CD14-positive monocyte (primary cell): ENCODE measurements at regions not wholly inside any gene's neighbourhood (a gene's known extent, or its start where the extent isn't known, plus 50 kb on each side); places are given as distances from the start of the nearest gene placed in this dataset.

ENCODE experiments used
- DNase-seq, 3 donors: peaks; one replicate each; pipeline ENCODE4 v3.0.0-alpha.2; 2011 to 2022
- H2AFZ ChIP-seq: 2 replicates; pipeline ENCODE4 v1.6.0; 2012; ENCODE audit warnings: mild to moderate bottlenecking, low read depth, low read length, inconsistent platforms; ENCODE audit not compliant: insufficient read depth, poor library complexity, severe bottlenecking
- H3K27ac ChIP-seq, 2 donors: 1 replicate in 1 of 2; 2 replicates in 1 of 2; pipeline ENCODE4 v1.5.1; 2012 to 2013; ENCODE audit warnings: low read length in 2 of 2, control low read depth in 1 of 2, inconsistent platforms in 1 of 2, low read depth in 1 of 2, mild to moderate bottlenecking in 1 of 2
- H3K27me3 ChIP-seq, 2 donors: one replicate each; pipeline versions ENCODE4 v1.6.0 to v1.6.1; 2011 to 2013; ENCODE audit warnings: low read length in 2 of 2; ENCODE audit not compliant: control insufficient read depth in 2 of 2, insufficient read depth in 2 of 2
- H3K36me3 ChIP-seq, 2 donors: replicated peaks in 1 of 2; 1 replicate in 1 of 2; 2 replicates in 1 of 2; pipeline versions ENCODE4 v1.5.1 to v1.6.1; 2012 to 2013; ENCODE audit warnings: low read length in 2 of 2, control low read depth in 1 of 2, inconsistent platforms in 1 of 2, mild to moderate bottlenecking in 1 of 2; ENCODE audit not compliant: insufficient read depth in 2 of 2, control insufficient read depth in 1 of 2
- H3K4me1 ChIP-seq, 2 donors: 1 replicate in 1 of 2; 2 replicates in 1 of 2; pipeline versions ENCODE4 v1.5.1 to v1.6.1; 2012 to 2013; ENCODE audit warnings: low read length in 2 of 2, control low read depth in 1 of 2, inconsistent platforms in 1 of 2, mild to moderate bottlenecking in 1 of 2, moderate library complexity in 1 of 2; ENCODE audit not compliant: insufficient read depth in 2 of 2, control insufficient read depth in 1 of 2
- H3K4me2 ChIP-seq: replicated peaks from 2 replicates; pipeline ENCODE3; 2012; ENCODE audit warnings: low read length, moderate library complexity, mild to moderate bottlenecking; ENCODE audit not compliant: poor library complexity, severe bottlenecking; ENCODE audit errors: extremely low read depth
- H3K4me3 ChIP-seq, 3 experiments: fragments of 200-600 bp in 1 of 3; sonication (generic) in 1 of 3; replicated peaks in 1 of 3; 1 replicate in 2 of 3; 2 replicates in 1 of 3; pipeline ENCODE4 v1.5.1; 2011 to 2013; ENCODE audit warnings: low read length in 3 of 3, mild to moderate bottlenecking in 3 of 3, control low read depth in 2 of 3, low read depth in 2 of 3, inconsistent platforms in 1 of 3, moderate library complexity in 1 of 3
- H3K79me2 ChIP-seq: 2 replicates; pipeline ENCODE4 v1.6.0; 2012; ENCODE audit warnings: mild to moderate bottlenecking, control low read depth, inconsistent platforms, low read length, moderate library complexity; ENCODE audit not compliant: insufficient read depth
- H3K9ac ChIP-seq: 2 replicates; pipeline ENCODE4 v1.6.0; 2017; ENCODE audit warnings: low read length, mild to moderate bottlenecking; ENCODE audit not compliant: insufficient read depth, poor library complexity, severe bottlenecking
- H3K9me3 ChIP-seq, 2 donors: replicated peaks in 1 of 2; 1 replicate in 1 of 2; 2 replicates in 1 of 2; pipeline versions ENCODE4 v1.5.1 to v1.6.1; 2012 to 2013; ENCODE audit warnings: low read length in 2 of 2, control low read depth in 1 of 2; ENCODE audit not compliant: control insufficient read depth in 1 of 2, insufficient read depth in 1 of 2
- H4K20me1 ChIP-seq: 2 replicates; pipeline ENCODE4 v1.6.0; 2012; ENCODE audit warnings: mild to moderate bottlenecking, low read length, control low read depth, moderate library complexity; ENCODE audit not compliant: insufficient read depth
- H3K27ac Mint-ChIP-seq, 7 donors: one replicate each; pipeline ENCODE4 v1.8.0; 2020; ENCODE audit warnings: mild to moderate bottlenecking in 7 of 7, mixed read lengths in 7 of 7, moderate library complexity in 6 of 7, inconsistent platforms in 2 of 7
- H3K27me3 Mint-ChIP-seq, 3 donors: one replicate each; pipeline ENCODE4 v1.8.0; 2021 to 2022; ENCODE audit warnings: low read depth in 3 of 3, mild to moderate bottlenecking in 3 of 3, mixed read lengths in 3 of 3, moderate library complexity in 3 of 3, inconsistent platforms in 1 of 3
- H3K36me3 Mint-ChIP-seq, 2 donors: one replicate each; pipeline ENCODE4 v1.8.0; 2020; ENCODE audit warnings: mixed read lengths in 2 of 2, inconsistent platforms in 1 of 2, mild to moderate bottlenecking in 1 of 2
- H3K4me1 Mint-ChIP-seq: one replicate; pipeline ENCODE4 v1.8.0; 2020; ENCODE audit warnings: mild to moderate bottlenecking, mixed read lengths
- H3K4me3 Mint-ChIP-seq, 2 donors: one replicate each; pipeline ENCODE4 v1.8.0; 2020; ENCODE audit warnings: mild to moderate bottlenecking in 2 of 2, mixed read lengths in 2 of 2, moderate library complexity in 1 of 2
- H3K9me3 Mint-ChIP-seq, 7 donors: one replicate each; pipeline ENCODE4 v1.8.0; 2020 to 2022; ENCODE audit warnings: mixed read lengths in 7 of 7, mild to moderate bottlenecking in 6 of 7, moderate library complexity in 6 of 7, inconsistent platforms in 2 of 7
- CTCF ChIP-seq: fragments of 200-600 bp; IDR thresholded peaks from one replicate; pipeline ENCODE4 v1.8.0; 2022; ENCODE audit warnings: antibody characterized with exemption, mild to moderate bottlenecking
- WGBS: methylation state at CpG from one replicate; pipeline ENCODE4 v1.1.5; 2013; ENCODE audit warnings: missing lambda C conversion rate; ENCODE audit not compliant: insufficient coverage; 5-methylcytosine and 5-hydroxymethylcytosine counted together
- intact Hi-C, 2 donors: fragments of 100-400 bp; cut with micrococcal nuclease; formaldehyde crosslinking; loops; one replicate each; pipeline versions ENCODE4 v1.15.0 to v1.15.1; 2023

GRCh38 chrX:83185887-83186286 is 322.2 kb upstream of the POU3F4 start:
- no peak overlapping the region for H3K4me3 ChIP-seq
- Mint-ChIP-seq H3K9me3 (peaks cover 0 to 20% (median 5%) of the 10 kb centered on the region in 7 donors), H3K4me3 (no peak overlapping the region), H3K27me3 (no peaks in the 10 kb centered on the region), H3K27ac (no peak overlapping the region), H3K36me3 (no peaks in the 10 kb centered on the region), H3K4me1 (no peaks in the 10 kb centered on the region)
- DNase-seq = no peak
- H3K9me3 ChIP-seq = peaks cover 5 to 34% of the 10 kb centered on the region in 2 donors
- intact Hi-C loops = no loop called here
- H3K4me1 ChIP-seq = no peaks in the 10 kb centered on the region
- 97% methylated on average over 4 of the region's 5 CpGs for WGBS
- TF ChIP-seq CTCF = no peak
- no peaks in the 10 kb centered on the region for H3K27me3 ChIP-seq
- H3K9ac ChIP-seq = no peak overlapping the region
- H3K4me2 ChIP-seq = no peak overlapping the region
- H2AFZ ChIP-seq = no peak overlapping the region
- no peaks in the 10 kb centered on the region for H4K20me1 ChIP-seq
- H3K27ac ChIP-seq = no peak overlapping the region
- H3K79me2 ChIP-seq = no peaks in the 10 kb centered on the region
- H3K36me3 ChIP-seq = no peaks in the 10 kb centered on the region

- Histone ChIP-seq H3K9ac (no peak overlapping the region), H2AFZ (no peak overlapping the region), H3K4me2 (no peak overlapping the region), H3K27ac (no peak overlapping the region), H3K27me3 (no peaks in the 10 kb centered on the region), H3K36me3 (no peaks in the 10 kb centered on the region), H4K20me1 (no peaks in the 10 kb centered on the region), H3K9me3 (peaks cover 5 to 37% of the 10 kb centered on the region in 2 donors), H3K79me2 (no peaks in the 10 kb centered on the region), H3K4me3 (no peak overlapping the region), H3K4me1 (no peaks in the 10 kb centered on the region)
- Mint-ChIP-seq H3K27me3 (no peaks in the 10 kb centered on the region), H3K27ac (no peak overlapping the region), H3K9me3 (peaks cover 0 to 20% (median 5%) of the 10 kb centered on the region in 7 donors), H3K4me3 (no peak overlapping the region), H3K4me1 (no peaks in the 10 kb centered on the region), H3K36me3 (no peaks in the 10 kb centered on the region)
- intact Hi-C loops = no loop called here
- 94% methylated on average over 6 of the region's 17 CpGs for WGBS
- no peak for TF ChIP-seq CTCF
- DNase-seq = no peak
Observed at GRCh38 chrX:83186632-83187031, 321.5 kb upstream of the POU3F4 start.
